HepG2 (cell line): ENCODE measurements at regions not wholly inside any gene's neighbourhood (a gene's known extent, or its start where the extent isn't known, plus 50 kb on each side); places are given as distances from the start of the nearest gene placed in this dataset.
A peak's percentile ranks its signal among the peaks of the same experiment; 100 is the strongest.

ENCODE experiments used
- ATAC-seq: fragments of 200-7000 bp; cut with Tn5 transposase; 3 replicates; pipeline ENCODE4 v1.9.1; 2020; ENCODE audit warnings: mild to moderate bottlenecking, moderate library complexity
- BruUV-seq: library from RNA; stranded (reverse); fragments of 400-500 nt; replicated peaks from 2 replicates; lab custom pipeline; 2021; lab: Mats Ljungman, UMichigan
- CTCF ChIA-PET: fragments of 300-600 bp; formaldehyde crosslinking; extraction: SDS; loops from one replicate; lab custom pipeline; 2021; ENCODE audit warnings: low total read pairs, inconsistent platforms, low intra/inter-chr PET ratio; lab: Yijun Ruan, JAX
- POLR2A ChIA-PET: fragments of 350-600 bp; sonication (Branson Sonifier 250); formaldehyde crosslinking; loops from one replicate; lab custom pipeline; 2020; ENCODE audit warnings: antibody characterized with exemption, inconsistent platforms; lab: Yijun Ruan, JAX
- DNase-seq: peaks from one replicate; pipeline ENCODE4 v3.0.0-alpha.2; 2015; ENCODE audit warnings: low spot score
- FAIRE-seq: peaks from 3 replicates; lab custom pipeline; 2011; peaks lifted over from hg19 to GRCh38; lab: Jason Lieb, UNC
- H2AFZ ChIP-seq: one replicate; pipeline ENCODE4 v1.6.1; 2011; ENCODE audit warnings: low read length, inconsistent platforms
- H3K27ac ChIP-seq: fragments of 300-600 bp; 3 replicates; pipeline ENCODE4 v1.8.0; 2011; ENCODE audit warnings: mixed run types, mild to moderate bottlenecking, mixed read lengths, low read length, inconsistent platforms; ENCODE audit not compliant: insufficient read depth; ENCODE audit errors: extremely low read length
- H3K27me3 ChIP-seq, 2 experiments: fragments of 200-600 bp in 1 of 2; 2 replicates in 1 of 2; 3 replicates in 1 of 2; pipeline versions ENCODE4 v1.6.0 to v1.8.0; 2011; ENCODE audit warnings: low read length in 2 of 2, mild to moderate bottlenecking in 2 of 2, moderate library complexity in 2 of 2, inconsistent platforms in 1 of 2; ENCODE audit not compliant: insufficient read depth in 2 of 2, control insufficient read depth in 1 of 2
- H3K36me3 ChIP-seq, 2 experiments: fragments of 200-600 bp in 1 of 2; replicated peaks in 1 of 2; 2 replicates in 1 of 2; 3 replicates in 1 of 2; pipeline versions ENCODE4 v1.5.1 to v1.8.0; 2011; ENCODE audit warnings: low read length in 2 of 2, inconsistent platforms in 1 of 2; ENCODE audit not compliant: insufficient read depth in 2 of 2, control insufficient read depth in 1 of 2
- H3K4me1 ChIP-seq: 2 replicates; pipeline ENCODE4 v1.5.1; 2012; ENCODE audit warnings: low read length, inconsistent platforms; ENCODE audit not compliant: insufficient read depth
- H3K4me2 ChIP-seq: 2 replicates; pipeline ENCODE4 v1.6.0; 2011; ENCODE audit warnings: low read depth, low read length, inconsistent platforms
- H3K4me3 ChIP-seq, 3 experiments: fragments of 200-600 bp in 1 of 3; sonication (generic), shearing (Covaris generic) in 1 of 3; replicated peaks in 1 of 3; 2 replicates each; pipeline ENCODE4 v1.5.1; 2011 to 2016; ENCODE audit warnings: low read length in 3 of 3, inconsistent platforms in 2 of 3, low read depth in 2 of 3, mild to moderate bottlenecking in 2 of 3, control low read depth in 1 of 3, mixed read lengths in 1 of 3; ENCODE audit not compliant: insufficient read depth in 1 of 3
- H3K79me2 ChIP-seq: one replicate; pipeline ENCODE4 v1.6.1; 2011; ENCODE audit warnings: low read length, inconsistent platforms; ENCODE audit not compliant: insufficient read depth
- H3K9ac ChIP-seq: 2 replicates; pipeline ENCODE4 v1.6.0; 2011; ENCODE audit warnings: mild to moderate bottlenecking, low read depth, low read length, inconsistent platforms; ENCODE audit not compliant: insufficient read depth
- H3K9me3 ChIP-seq: 2 replicates; pipeline ENCODE4 v1.5.1; 2012; ENCODE audit warnings: mild to moderate bottlenecking, low read length
- H4K20me1 ChIP-seq: 2 replicates; pipeline ENCODE4 v1.6.0; 2011; ENCODE audit warnings: inconsistent platforms, mild to moderate bottlenecking, low read length, moderate library complexity; ENCODE audit not compliant: insufficient read depth
- CREB1 ChIP-seq, 2 experiments: fragments of 450-650 bp in 1 of 2; IDR thresholded peaks; 2 replicates each; pipeline ENCODE4 v1.6.1; 2016 to 2017; ENCODE audit warnings: control low read depth in 1 of 2, mild to moderate bottlenecking in 1 of 2, missing compliant biosample characterization in 1 of 2, missing genetic modification characterization in 1 of 2
- ETV6 ChIP-seq: sonication (generic); formaldehyde crosslinking; conservative IDR thresholded peaks from 2 replicates; pipeline ENCODE4 v1.4.0; 2020; ENCODE audit warnings: missing genetic modification reagents
- FOSL2 ChIP-seq: sonication (generic); formaldehyde crosslinking; IDR thresholded peaks from 2 replicates; pipeline ENCODE4 v1.4.0; 2020; ENCODE audit warnings: missing genetic modification reagents
- FOXP4 ChIP-seq: sonication (generic); formaldehyde crosslinking; IDR thresholded peaks from 2 replicates; pipeline ENCODE4 v1.4.0; 2020; ENCODE audit warnings: missing genetic modification reagents
- HINFP ChIP-seq: sonication (generic); formaldehyde crosslinking; IDR thresholded peaks from 2 replicates; pipeline ENCODE4 v1.4.0; 2020; ENCODE audit warnings: low read depth, mild to moderate bottlenecking, missing genetic modification reagents
- MAFF ChIP-seq: IDR thresholded peaks from 2 replicates; pipeline ENCODE4 v1.6.1; 2011; ENCODE audit warnings: low read depth, low read length, improper control_type of control experiment
- POLR2AphosphoS2 ChIP-seq: IDR thresholded peaks from 2 replicates; pipeline ENCODE4 v1.6.1; 2011; ENCODE audit warnings: low read depth, low read length, improper control_type of control experiment
- SP2 ChIP-seq: sonication (generic); formaldehyde crosslinking; IDR thresholded peaks from 2 replicates; pipeline ENCODE4 v1.5.1; 2020; ENCODE audit warnings: mild to moderate bottlenecking, missing genetic modification reagents
- SUZ12 ChIP-seq: fragments of 150-350 bp; IDR thresholded peaks from 2 replicates; pipeline ENCODE4 v1.6.1; 2014; ENCODE audit warnings: low read depth, low read length
- ZBTB38 ChIP-seq: sonication (generic); formaldehyde crosslinking; IDR thresholded peaks from 2 replicates; pipeline ENCODE4 v1.5.1; 2020; ENCODE audit warnings: mild to moderate bottlenecking, missing genetic modification reagents
- ZNF230 ChIP-seq: sonication (generic); formaldehyde crosslinking; IDR thresholded peaks from 2 replicates; pipeline ENCODE4 v1.4.0; 2020; ENCODE audit warnings: mild to moderate bottlenecking, missing genetic modification reagents
- ZNF737 ChIP-seq: sonication (generic); formaldehyde crosslinking; IDR thresholded peaks from 2 replicates; pipeline ENCODE4 v1.5.0; 2020; ENCODE audit warnings: missing genetic modification reagents, mild to moderate bottlenecking, borderline replicate concordance
- ZNF775 ChIP-seq: sonication (generic); formaldehyde crosslinking; IDR thresholded peaks from 2 replicates; pipeline ENCODE4 v1.4.0; 2020; ENCODE audit warnings: missing genetic modification reagents, mild to moderate bottlenecking, moderate library complexity, borderline replicate concordance
- ZNF850 ChIP-seq: sonication (generic); formaldehyde crosslinking; conservative IDR thresholded peaks from 2 replicates; pipeline ENCODE4 v1.9.0; 2021; ENCODE audit warnings: mild to moderate bottlenecking, missing genetic modification reagents
- ZUFSP ChIP-seq: sonication (generic); formaldehyde crosslinking; IDR thresholded peaks from 2 replicates; pipeline ENCODE4 v1.9.0; 2021; ENCODE audit warnings: missing genetic modification reagents, mild to moderate bottlenecking, borderline replicate concordance
- WGBS: methylation state at CpG from one replicate; pipeline ENCODE4 v1.1.6; 2017; ENCODE audit warnings: low lambda C conversion rate; 5-methylcytosine and 5-hydroxymethylcytosine counted together
- in situ Hi-C: cut with HindIII; loops from 2 replicates; pipeline ENCODE4 v1.10.0; 2017; ENCODE audit warnings: low pct_unique_long_range_greater_than_20kb; ENCODE audit not compliant: extremely low pct_ligation_motif_present
- intact Hi-C: fragments of 100-400 bp; cut with micrococcal nuclease; formaldehyde crosslinking; loops from one replicate; pipeline ENCODE4 v1.10.0; 2022; ENCODE audit not compliant: unreplicated experiment

GRCh38 chr14:88983755-88984154, 159.3 kb downstream of the TTC8 start:
- Histone ChIP-seq H3K27me3 (no peaks in the 10 kb centered on the region; a peak in 1 of 5 replicates), H4K20me1 (no peaks in the 10 kb centered on the region), H3K36me3 (no peaks in the 10 kb centered on the region), H3K4me2 (no peak overlapping the region), H3K9ac (no peak overlapping the region), H2AFZ (no peak overlapping the region), H3K4me1 (no peaks in the 10 kb centered on the region), H3K4me3 (no peak overlapping the region), H3K27ac (no peak overlapping the region), H3K9me3 (peaks cover 9% of the 10 kb centered on the region; the same call in 1 of the 2 replicates), H3K79me2 (no peaks in the 10 kb centered on the region)
- CTCF ChIA-PET = no interaction called here
- TF ChIP-seq POLR2AphosphoS2 (no peak), FOSL2 (CRISPR knock-in tag) (0 out of 2 replicates have a peak, but pooled peaks have one; percentile 10)
- 0% methylated on average over 4 of the region's 4 CpGs for WGBS
- in situ Hi-C loops (no loop called here), intact Hi-C loops (no loop called here)
- POLR2A ChIA-PET = no interaction called here
- ATAC-seq = no peak
- FAIRE-seq = no peak
- DNase-seq = no peak
- no TSS peak for BruUV-seq

GRCh38 chr14:88985654-88986053, 161.2 kb downstream of the TTC8 start:
- CTCF ChIA-PET = no interaction called here
- TF ChIP-seq SUZ12 (no peak), ZNF850 (CRISPR knock-in tag) (no peak), CREB1 (IDR thresholded peaks at IDR 0.05) (no peak), CREB1 (CRISPR knock-in tag; IDR thresholded peaks at IDR 0.05) (no peak), MAFF (no peak), ZNF737 (CRISPR knock-in tag) (no peak), ZNF230 (CRISPR knock-in tag) (no peak), ZUFSP (CRISPR knock-in tag) (no peak), ZBTB38 (CRISPR knock-in tag) (no peak), ETV6 (CRISPR knock-in tag) (no peak), ZNF775 (CRISPR knock-in tag) (no peak), FOXP4 (no peak), SP2 (CRISPR knock-in tag) (no peak), HINFP (no peak)

More at GRCh38 chr14:88985654-88986053, 161.2 kb downstream of the TTC8 start:
- POLR2A ChIA-PET = no interaction called here
- Histone ChIP-seq H3K79me2 (no peaks in the 10 kb centered on the region), H4K20me1 (no peaks in the 10 kb centered on the region), H3K4me1 (no peaks in the 10 kb centered on the region), H3K4me2 (no peak overlapping the region), H3K27ac (no peak overlapping the region), H3K4me3 (no peak overlapping the region), H3K36me3 (no peaks in the 10 kb centered on the region), H2AFZ (no peak overlapping the region), H3K27me3 (no peaks in the 10 kb centered on the region; a peak in 1 of 5 replicates), H3K9ac (no peak overlapping the region), H3K9me3 (peaks cover 9% of the 10 kb centered on the region; the same call in 1 of the 2 replicates)
- WGBS = 0% methylated on average over 1 of the region's 1 CpG
- ATAC-seq = no peak
- no peak for FAIRE-seq
- BruUV-seq = no TSS peak
- in situ Hi-C loops (no loop called here), intact Hi-C loops (no loop called here)
- DNase-seq = no peak
